Breast epithelium (tissue), 3 donors: ENCODE measurements at regions not wholly inside any gene's neighbourhood (a gene's known extent, or its start where the extent isn't known, plus 50 kb on each side); places are given as distances from the start of the nearest gene placed in this dataset.

Experiments used
- POLR2A ChIP-seq: fragments of 450-650 bp; IDR thresholded peaks from one replicate; pipeline ENCODE4 v1.6.1; 2016; ENCODE audit warnings: antibody characterized with exemption, mild to moderate bottlenecking, moderate library complexity
- TF ChIP-seq, protein P1 (sequence below), 3 donors: fragments of 450-650 bp; IDR thresholded peaks; one replicate each; pipeline ENCODE4 v1.5.1; 2016 to 2017; ENCODE audit warnings: antibody characterized with exemption in 3 of 3, mild to moderate bottlenecking in 3 of 3, moderate library complexity in 3 of 3

DNA sequence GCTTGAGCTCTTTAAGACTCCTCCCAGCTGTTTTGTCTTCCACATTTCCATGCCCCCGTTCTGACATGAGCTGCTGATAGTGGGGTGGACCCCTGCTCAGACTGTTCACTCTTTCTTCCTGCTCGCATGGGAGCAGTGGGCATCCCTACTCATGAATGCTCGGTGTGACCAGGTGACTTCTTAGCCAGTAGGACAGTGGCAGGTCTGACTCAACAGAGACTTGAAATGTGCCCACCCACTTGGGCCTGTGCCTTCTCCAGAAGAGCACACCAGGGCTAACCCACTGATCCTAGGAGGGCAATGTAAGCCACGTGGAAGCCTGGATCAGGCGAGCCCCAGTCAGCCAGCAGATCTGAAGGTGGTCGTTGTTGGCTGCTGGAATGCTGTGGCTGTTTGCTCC lies 582.0 kb downstream of the QKI start:
- TF ChIP-seq, protein P1, sequence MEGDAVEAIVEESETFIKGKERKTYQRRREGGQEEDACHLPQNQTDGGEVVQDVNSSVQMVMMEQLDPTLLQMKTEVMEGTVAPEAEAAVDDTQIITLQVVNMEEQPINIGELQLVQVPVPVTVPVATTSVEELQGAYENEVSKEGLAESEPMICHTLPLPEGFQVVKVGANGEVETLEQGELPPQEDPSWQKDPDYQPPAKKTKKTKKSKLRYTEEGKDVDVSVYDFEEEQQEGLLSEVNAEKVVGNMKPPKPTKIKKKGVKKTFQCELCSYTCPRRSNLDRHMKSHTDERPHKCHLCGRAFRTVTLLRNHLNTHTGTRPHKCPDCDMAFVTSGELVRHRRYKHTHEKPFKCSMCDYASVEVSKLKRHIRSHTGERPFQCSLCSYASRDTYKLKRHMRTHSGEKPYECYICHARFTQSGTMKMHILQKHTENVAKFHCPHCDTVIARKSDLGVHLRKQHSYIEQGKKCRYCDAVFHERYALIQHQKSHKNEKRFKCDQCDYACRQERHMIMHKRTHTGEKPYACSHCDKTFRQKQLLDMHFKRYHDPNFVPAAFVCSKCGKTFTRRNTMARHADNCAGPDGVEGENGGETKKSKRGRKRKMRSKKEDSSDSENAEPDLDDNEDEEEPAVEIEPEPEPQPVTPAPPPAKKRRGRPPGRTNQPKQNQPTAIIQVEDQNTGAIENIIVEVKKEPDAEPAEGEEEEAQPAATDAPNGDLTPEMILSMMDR (IDR thresholded peaks at IDR 0.05), result no peak
- no peak for TF ChIP-seq POLR2A
